ENCODE measurements at regions not wholly inside any gene's neighbourhood (a gene's known extent, or its start where the extent isn't known, plus 50 kb on each side); places are given as distances from the start of the nearest gene placed in this dataset.

- ChIA-PET POLR2A (no interaction called here), CTCF (no interaction called here)
These were observed 485.5 kb downstream of the NAF1 start for GRCh38 chr4:162681212-162681611.

GRCh38 chr4:162675661-162676060 lies 491.0 kb downstream of the NAF1 start:
- ChIA-PET CTCF (no interaction called here), POLR2A (no interaction called here)

- ChIA-PET CTCF (no interaction called here), POLR2A (no interaction called here)
These were observed 498.1 kb upstream of the FSTL5 start for GRCh38 chr4:162661913-162662312.

GRCh38 chr4:162659716-162660115 lies 495.9 kb upstream of the FSTL5 start:
- CTCF ChIA-PET = no interaction called here
- POLR2A ChIA-PET = no interaction called here

- ChIA-PET POLR2A (no interaction called here), CTCF (no interaction called here)
These were observed 494.2 kb upstream of the FSTL5 start for GRCh38 chr4:162657966-162658365.

GRCh38 chr4:162650166-162650565 lies 486.4 kb upstream of the FSTL5 start:
- CTCF ChIA-PET = no interaction called here
- POLR2A ChIA-PET = no interaction called here

- CTCF ChIA-PET = no interaction called here
- POLR2A ChIA-PET = no interaction called here
These were observed 481.6 kb upstream of the FSTL5 start for GRCh38 chr4:162645381-162645780.

GRCh38 chr4:162644346-162644745 lies 480.5 kb upstream of the FSTL5 start:
- POLR2A ChIA-PET = no interaction called here
- CTCF ChIA-PET = no interaction called here

GRCh38 chr4:162640152-162640551 lies 476.4 kb upstream of the FSTL5 start:
- POLR2A ChIA-PET = no interaction called here

GRCh38 chr4:162634390-162634789 lies 470.6 kb upstream of the FSTL5 start:
- POLR2A ChIA-PET = no interaction called here
- CTCF ChIA-PET = no interaction called here

More at GRCh38 chr4:162640152-162640551, 476.4 kb upstream of the FSTL5 start:
- CTCF ChIA-PET = no interaction called here

GRCh38 chr4:162622664-162623063 lies 458.9 kb upstream of the FSTL5 start:
- ChIA-PET POLR2A (no interaction called here), CTCF (no interaction called here)

- CTCF ChIA-PET = no interaction called here
- POLR2A ChIA-PET = no interaction called here
These were observed 446.3 kb upstream of the FSTL5 start for GRCh38 chr4:162610116-162610515.

GRCh38 chr4:162586266-162586665 lies 422.5 kb upstream of the FSTL5 start:
- ChIA-PET POLR2A (no interaction called here), CTCF (no interaction called here)

- CTCF ChIA-PET = no interaction called here
- POLR2A ChIA-PET = no interaction called here
These were observed 418.4 kb upstream of the FSTL5 start for GRCh38 chr4:162582180-162582579.

- POLR2A ChIA-PET = no interaction called here
- CTCF ChIA-PET = no interaction called here
These were observed 401.9 kb upstream of the FSTL5 start for GRCh38 chr4:162565730-162566129.

- CTCF ChIA-PET = no interaction called here
- POLR2A ChIA-PET = no interaction called here
These were observed 396.3 kb upstream of the FSTL5 start for GRCh38 chr4:162560073-162560472.

- ChIA-PET CTCF (no interaction called here), POLR2A (no interaction called here)
These were observed 393.8 kb upstream of the FSTL5 start for GRCh38 chr4:162557516-162558106.

- CTCF ChIA-PET = no interaction called here
These were observed 371.3 kb upstream of the FSTL5 start for GRCh38 chr4:162535121-162535520.

GRCh38 chr4:162523171-162523570 lies 359.4 kb upstream of the FSTL5 start:
- CTCF ChIA-PET = no interaction called here
- POLR2A ChIA-PET = no interaction called here

More at GRCh38 chr4:162535121-162535520, 371.3 kb upstream of the FSTL5 start:
- POLR2A ChIA-PET = no interaction called here

GRCh38 chr4:162522724-162523123 lies 358.9 kb upstream of the FSTL5 start:
- POLR2A ChIA-PET = no interaction called here
- CTCF ChIA-PET = no interaction called here

GRCh38 chr4:162510937-162511336 lies 347.1 kb upstream of the FSTL5 start:
- CTCF ChIA-PET = no interaction called here

GRCh38 chr4:162510115-162510514 lies 346.3 kb upstream of the FSTL5 start:
- CTCF ChIA-PET = no interaction called here

More at GRCh38 chr4:162510937-162511336, 347.1 kb upstream of the FSTL5 start:
- POLR2A ChIA-PET = no interaction called here

GRCh38 chr4:162509333-162509732 lies 345.5 kb upstream of the FSTL5 start:
- POLR2A ChIA-PET = no interaction called here
- CTCF ChIA-PET = no interaction called here

More at GRCh38 chr4:162510115-162510514, 346.3 kb upstream of the FSTL5 start:
- POLR2A ChIA-PET = no interaction called here
